ENCODE measurements at regions not wholly inside any gene's neighbourhood (a gene's known extent, or its start where the extent isn't known, plus 50 kb on each side); places are given as distances from the start of the nearest gene placed in this dataset.

DNA sequence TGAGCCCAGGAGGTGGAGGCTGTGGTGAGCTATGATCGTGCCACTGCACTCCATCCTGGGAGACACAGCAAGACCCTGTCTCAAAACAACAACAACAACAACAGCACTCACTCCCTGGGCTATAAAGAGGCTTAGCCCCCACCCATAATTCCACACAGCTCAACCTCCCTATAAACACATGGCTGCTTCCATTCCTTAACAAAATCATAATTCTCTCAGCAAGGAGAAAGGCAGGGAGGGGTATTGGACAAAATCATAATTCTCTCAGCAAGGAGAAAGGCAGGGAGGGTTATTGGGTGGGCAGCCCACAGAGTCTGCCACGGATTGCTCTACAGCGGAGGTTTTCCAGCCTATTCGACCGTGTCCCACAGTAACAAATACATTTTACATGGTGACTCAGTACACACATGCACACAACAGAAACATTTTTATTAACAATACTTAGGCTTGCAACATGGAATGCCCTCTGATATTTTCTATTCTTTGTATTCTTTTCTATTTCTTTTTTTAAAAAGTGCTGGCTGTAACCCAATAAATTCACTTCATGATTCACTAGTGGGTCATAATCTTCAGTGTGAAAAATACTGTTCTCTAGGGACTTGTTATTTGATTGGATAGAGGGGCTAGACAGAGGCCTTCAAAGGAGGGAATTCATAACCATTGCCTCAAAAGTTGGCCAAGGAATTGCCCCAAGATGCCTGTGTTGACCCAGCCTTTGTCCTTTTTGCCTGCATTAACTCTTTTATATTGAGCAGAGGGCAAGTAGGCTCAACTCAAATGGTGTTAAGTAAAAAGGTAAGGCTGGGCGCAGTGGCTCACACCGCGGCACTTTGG lies 50.6 kb upstream of the ZMYND8 start:
- DNase-seq (ENCODE audit: low read depth), result no peak

- no peak for DNase-seq (ENCODE audit: low read depth)
Measured at GRCh38 chr20:47411161-47411560, 54.7 kb upstream of the ZMYND8 start.

GRCh38 chr20:47412083-47412482 lies 55.6 kb upstream of the ZMYND8 start:
- DNase-seq (ENCODE audit: low read depth), result no peak

DNA sequence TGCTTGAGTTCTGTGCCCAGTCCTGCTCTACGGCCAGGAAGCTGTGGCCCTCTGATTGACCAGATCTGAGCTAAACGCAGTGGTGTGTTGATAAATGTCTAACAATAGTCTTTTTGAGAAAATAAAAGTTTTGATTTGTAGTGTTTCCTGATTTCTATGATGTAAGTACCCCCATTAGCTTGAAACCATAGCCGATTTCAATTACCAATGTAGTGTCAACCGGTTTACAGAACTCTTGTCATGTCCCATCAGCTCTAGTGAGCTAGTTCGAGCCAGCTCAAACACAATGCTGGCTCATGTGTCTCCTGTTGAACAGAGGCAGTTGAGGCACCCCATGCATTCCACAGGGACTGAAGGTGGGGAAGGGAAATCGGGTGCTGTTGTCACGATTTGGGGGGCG lies 56.7 kb upstream of the ZMYND8 start:
- DNase-seq (ENCODE audit: low read depth), result no peak

GRCh38 chr20:47417245-47418068 lies 61.0 kb upstream of the ZMYND8 start:
- no peak for DNase-seq (ENCODE audit: low read depth)

- no peak for DNase-seq (ENCODE audit: low read depth)
Measured at GRCh38 chr20:47418069-47418757, 61.7 kb upstream of the ZMYND8 start.

DNA sequence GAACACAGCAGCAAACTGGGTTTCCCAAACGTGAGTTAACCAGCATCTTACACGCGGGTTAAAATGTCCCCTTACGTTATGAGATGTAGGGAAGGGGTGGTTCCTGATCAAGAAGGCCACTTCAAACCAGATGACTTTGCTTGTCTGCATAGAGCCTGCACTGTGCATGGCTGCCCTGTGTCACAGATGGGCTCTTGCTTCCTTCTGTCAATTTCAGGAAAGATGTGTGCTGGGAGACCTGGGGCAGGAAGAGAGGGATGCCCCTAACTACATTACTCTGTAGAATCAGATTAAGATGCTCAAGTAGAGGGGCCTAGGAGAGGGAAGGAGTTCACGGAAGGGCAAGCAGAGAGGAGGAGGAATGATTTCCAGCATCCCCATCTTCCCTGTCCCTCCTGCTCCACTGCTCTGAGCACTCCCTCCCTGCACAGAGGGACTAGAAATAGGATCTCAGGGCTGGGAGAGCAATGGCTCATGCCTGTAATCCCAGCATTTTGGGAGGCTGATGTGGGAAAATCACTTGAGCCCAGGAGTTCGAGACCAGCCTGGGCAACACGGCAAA lies 63.5 kb upstream of the ZMYND8 start:
- no peak for DNase-seq (ENCODE audit: low read depth)

DNA sequence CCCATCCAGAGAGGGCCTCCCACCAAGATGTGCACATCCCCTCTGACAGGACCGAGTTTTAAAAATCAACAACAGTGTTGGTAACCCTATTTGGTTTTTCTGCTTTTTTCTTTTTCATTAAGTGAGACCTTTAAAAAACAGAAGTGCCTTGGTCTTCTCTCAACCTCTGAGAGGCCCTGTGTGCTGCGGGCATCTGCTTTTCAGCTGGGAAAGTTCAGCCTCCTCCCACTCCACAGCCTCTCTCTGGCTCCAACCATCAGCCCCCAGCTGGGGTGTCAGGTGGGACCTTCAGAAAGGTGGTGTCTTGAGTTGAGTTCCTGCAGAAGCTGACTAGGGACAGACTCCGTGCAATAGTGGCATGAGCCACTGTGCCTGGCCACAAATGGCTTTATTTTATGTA lies 64.6 kb upstream of the ZMYND8 start:
- DNase-seq (ENCODE audit: low read depth), result no peak

GRCh38 chr20:47423586-47423985 lies 67.1 kb upstream of the ZMYND8 start:
- DNase-seq (ENCODE audit: low read depth), result no peak

DNA sequence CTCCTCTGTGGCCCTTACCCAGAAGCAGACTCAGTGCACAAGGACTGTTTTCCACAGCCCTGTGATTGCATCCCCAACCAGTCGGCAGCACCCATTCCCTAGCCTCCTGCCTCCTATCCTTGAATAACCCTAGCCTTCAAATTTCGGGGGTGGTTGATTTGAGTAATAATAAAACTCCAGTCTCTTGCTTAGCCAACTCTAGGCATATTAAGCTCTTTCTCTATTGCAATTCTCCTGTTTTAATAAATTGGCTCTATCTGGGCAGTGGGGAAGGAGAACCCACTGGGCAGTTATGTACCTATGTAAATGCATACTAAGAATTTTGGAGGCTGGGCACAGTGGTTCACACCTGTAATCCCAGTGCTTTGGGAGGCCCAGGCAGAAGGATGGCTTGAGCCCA lies 70.6 kb upstream of the ZMYND8 start:
- no peak for DNase-seq (ENCODE audit: low read depth)

DNA sequence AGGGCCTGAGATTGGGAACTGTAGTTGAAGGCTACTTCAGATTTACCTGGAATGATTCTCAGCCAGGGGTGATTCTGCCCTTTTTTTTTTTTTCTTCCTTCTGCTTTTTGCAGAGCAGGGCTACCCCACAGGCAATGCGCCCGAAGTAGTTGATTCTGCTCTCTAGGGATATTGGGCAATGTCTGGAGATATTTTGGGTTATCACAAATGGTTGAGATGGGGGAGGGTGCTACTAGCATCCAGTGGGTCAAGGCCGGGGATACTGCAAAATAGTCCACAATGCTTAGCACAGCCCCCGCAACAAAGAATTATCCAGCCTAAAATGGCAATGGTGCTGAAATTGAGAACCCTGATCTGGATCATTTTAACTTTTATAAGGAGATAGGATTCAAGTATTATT lies 71.2 kb upstream of the ZMYND8 start:
- DNase-seq (ENCODE audit: low read depth), result no peak

GRCh38 chr20:47428164-47428563 lies 71.7 kb upstream of the ZMYND8 start:
- no peak for DNase-seq (ENCODE audit: low read depth)

- DNase-seq (ENCODE audit: low read depth), result no peak
Measured at GRCh38 chr20:47428851-47429336, 72.4 kb upstream of the ZMYND8 start.

DNA sequence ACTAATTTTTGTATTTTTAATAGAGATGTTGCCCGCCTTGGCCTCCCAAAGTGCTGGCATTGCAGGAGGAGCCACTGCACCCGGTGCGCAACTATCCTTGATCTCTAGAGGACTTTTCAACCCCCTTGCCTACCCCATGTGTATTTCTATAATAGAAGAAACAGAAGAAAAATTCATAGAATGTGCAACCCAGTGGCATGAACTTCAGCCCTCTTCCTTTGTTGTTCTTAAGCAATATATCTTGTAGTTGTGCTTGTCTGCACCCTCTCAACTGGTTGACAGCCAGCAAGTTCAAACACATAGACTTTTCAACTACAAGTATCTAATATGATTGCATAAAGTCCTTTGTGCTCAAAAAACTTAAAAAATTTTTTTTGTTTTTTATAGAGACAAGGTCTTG lies 72.3 kb upstream of the NCOA3 start:
- no peak for DNase-seq (ENCODE audit: low read depth)

DNA sequence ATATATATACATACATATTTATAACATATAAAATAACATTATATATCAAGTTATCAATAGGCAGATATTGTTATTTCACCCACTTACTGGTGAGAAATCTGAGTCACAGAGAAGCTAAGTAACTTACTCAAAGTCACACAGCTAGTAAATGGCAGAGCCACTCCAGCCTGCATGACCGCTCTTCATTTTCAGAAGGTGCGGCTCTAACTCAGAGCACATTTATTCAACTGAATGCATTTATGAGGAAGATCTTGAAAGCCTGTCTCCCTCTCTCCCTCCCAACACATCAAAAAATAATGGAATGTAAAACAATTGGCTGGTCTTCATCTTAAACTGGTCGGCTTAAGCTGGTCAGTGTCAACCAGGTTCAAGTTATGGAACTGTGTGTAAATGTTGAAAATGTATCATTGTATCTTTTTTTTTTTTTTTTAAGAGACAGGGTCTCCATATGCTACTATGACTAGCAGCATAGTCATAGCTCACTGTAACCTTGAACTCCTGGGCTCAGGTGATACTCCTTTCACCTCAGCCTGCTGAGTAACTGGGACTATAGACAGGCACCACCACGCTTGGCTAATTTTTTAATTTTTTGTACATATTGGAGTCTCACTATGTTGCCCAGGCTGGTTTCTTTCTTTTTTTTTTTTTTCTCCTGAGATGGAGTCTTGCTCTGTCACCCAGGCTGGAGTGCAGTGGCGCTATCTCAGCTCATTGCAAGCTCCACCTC lies 70.7 kb upstream of the NCOA3 start:
- no peak for DNase-seq (ENCODE audit: low read depth)

DNA sequence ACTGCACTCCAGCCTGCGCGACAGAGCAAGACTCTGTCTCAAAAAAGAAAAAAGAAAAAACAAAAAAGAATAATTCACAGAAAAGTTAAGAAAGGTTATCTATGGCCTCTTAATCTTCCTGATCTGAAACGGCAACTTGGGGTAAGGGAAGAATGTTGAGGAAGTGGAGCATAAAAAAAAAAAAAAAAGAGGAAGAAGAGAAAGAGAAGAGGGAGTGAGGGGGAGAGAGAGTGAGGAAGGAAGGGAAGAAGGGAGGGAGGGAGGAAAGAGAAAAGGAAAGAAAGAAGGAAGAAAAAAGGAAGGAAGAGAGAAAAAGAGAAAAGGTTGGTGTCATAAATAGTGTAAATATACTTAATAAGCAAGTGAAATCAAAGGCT lies 68.9 kb upstream of the NCOA3 start:
- DNase-seq (ENCODE audit: low read depth), result no peak

DNA sequence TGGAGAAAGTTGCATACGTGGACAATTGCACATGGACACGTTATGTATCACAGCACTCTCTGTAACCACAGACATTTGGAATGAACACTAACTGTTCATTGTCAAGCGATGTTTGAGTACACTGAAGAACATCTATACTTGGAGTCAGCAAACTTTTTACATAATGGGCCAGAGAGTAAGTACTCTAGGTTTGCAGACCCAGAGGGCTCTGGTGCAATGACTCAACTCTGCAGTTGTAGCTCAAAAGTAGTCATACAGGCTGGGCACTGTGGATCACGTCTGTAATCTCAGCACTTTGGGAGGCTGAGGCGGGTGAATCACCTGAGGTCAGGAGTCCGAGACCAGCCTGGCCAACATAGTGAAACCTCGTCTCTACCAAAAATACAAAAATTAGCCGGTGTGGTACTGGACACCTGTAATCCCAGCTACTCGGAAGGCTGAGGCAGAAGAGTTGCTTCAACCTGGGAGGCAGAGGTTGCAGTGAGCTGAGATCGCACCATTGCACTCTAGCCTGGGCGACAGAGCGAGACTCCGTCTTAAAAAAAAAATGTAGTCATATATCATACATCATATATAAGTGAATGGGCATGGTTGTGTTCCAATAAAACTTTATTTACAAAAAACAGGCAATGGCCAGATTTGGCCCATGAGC lies 67.4 kb upstream of the NCOA3 start:
- DNase-seq (ENCODE audit: low read depth), result peak; percentile 74

GRCh38 chr20:47438464-47439381 lies 63.0 kb upstream of the NCOA3 start:
- no peak for DNase-seq (ENCODE audit: low read depth)

Data from HT1080 (cell line).